ENCODE measurements at regions not wholly inside any gene's neighbourhood (a gene's known extent, or its start where the extent isn't known, plus 50 kb on each side); places are given as distances from the start of the nearest gene placed in this dataset.
"Not testable (repeated sequence)": the region's sequence is repeated elsewhere in the genome, so short reads cannot be mapped to it uniquely, and the experiment has no call there.

DNA sequence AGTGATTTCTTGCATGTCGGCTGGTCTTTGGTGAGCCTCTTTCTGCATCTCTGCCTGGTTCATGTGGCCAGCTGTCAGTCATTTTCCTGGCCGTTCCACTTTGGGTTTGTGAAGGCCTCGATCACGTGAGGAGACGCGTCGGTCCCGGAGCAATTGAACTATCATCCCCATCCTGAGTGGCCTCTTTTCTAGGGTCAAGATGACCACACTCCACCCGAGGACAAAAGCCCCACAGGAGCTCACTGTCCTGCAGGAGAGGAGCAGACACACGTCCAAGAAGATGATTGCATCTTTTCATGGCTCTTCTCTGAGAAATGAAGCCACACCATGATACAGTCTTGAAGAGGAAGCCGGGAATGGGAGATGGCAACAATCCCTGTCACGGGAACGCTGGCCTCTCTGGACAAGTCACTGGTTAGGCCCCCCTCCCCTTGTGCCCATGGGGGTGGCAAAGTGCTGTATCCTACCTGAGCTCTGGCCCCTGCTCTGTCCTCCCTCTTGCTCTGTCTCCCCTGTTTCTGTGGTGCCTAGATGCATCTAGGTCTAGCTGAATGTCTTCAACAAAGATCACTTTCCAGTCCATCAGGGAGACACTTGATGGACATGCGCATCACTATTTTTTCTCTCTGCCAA lies 291.4 kb upstream of the ZNF337 start:
- not testable (repeated sequence) for DNase-seq (ENCODE audit: low read depth)

DNA sequence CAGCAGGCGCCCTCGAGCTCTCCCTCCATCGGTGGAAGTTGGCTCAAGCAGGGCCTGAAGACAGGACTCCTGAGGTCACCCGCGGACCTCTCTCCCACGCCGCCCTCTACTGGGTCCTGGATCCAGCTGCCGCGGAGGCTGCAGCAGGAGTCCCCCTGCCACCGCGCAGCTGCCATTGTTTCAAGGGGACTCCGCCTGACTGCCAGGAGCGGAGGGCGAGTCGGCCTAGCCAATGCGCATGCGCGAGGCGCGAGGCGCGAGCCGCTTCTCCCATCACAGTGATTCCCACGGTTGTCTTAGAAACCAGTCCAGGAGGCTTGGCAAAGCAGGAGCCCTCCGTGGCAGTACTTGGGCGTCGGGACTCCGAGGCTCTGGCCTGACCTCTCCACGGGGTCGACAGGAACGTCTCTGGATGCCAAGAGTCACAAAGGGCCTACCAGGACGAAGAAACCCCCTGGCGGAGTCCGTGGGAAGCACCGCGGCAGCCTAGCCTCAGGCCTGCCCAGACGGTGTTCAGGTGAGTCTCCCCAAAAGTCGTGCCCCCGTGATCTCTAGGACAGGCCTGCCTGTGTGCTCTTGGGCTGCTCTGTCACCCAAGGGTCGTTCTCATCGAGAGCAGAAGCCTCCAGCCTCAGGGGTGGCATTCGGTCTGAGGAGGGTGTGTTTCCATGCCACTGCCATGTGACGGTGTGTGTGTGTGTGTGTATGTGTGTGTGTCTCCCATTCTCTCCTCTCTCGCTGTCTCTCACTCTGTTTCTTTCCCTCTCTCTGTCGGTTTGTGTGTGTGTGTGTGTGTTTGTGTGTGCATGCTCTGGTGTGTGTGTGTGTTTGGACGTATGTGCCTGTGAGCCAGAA lies 290.6 kb upstream of the ZNF337 start:
- DNase-seq (ENCODE audit: low read depth), result no peak

DNA sequence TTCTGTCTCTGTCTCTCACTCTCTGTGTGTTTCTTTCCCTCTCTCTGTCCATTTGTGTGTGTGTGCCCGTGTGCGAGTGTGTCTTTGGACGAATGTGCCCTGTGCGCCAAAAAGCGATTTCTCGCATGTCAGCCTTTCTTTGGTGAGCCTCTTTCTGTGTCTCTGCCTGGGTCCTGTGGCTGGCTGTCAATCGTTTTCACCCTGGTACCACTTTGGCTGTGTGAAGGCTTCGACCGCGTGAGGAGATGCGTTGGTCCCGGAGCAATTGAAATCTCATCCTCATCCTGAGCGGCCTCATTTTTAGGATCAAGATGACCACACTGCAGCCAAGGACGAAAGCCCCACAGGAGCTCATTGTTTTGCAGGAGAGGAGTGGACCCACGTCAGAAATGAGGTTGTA lies 288.9 kb upstream of the ZNF337 start:
- DNase-seq (ENCODE audit: low read depth), result no peak

DNA sequence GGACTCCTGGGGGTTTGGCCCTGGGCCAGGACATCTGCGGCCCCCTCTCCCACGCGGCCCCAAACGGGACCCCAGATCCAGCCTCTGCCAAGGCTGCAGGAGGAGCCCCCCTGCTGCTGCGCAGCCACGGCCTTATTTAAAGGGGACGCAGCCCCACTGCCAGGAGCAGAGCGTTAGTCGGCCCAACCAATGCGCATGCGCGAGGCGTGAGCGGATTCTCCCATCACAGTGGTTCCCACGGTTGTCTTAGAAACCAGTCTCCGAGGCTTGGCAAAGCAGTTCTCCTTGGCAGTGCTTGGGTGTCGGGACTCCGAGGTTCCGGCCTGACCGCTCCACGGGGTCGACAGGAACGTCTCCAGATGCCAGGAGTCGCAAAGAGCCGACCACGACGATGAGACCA lies 288.3 kb upstream of the ZNF337 start:
- peak; percentile 31 for DNase-seq (ENCODE audit: low read depth)

DNA sequence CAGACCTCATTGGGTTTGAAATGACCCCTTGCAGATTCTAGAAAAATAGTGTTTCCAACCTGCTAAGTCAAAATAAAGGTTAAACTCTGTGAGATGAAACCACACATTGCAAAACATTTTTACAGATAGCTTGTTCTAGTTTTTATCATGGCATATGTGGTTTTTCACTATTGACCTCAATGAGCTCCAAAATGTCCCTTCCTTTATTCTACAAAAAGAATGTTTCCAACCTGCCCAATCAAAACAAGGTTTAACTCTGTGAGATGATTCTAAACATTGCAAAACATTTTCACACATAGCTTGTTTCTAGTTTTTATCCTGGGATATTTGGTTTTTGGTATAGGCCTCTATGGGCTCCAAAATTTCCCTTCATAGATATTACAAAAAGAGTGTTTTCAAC lies 286.0 kb upstream of the ZNF337 start:
- DNase-seq (ENCODE audit: low read depth), result peak; percentile 7

DNA sequence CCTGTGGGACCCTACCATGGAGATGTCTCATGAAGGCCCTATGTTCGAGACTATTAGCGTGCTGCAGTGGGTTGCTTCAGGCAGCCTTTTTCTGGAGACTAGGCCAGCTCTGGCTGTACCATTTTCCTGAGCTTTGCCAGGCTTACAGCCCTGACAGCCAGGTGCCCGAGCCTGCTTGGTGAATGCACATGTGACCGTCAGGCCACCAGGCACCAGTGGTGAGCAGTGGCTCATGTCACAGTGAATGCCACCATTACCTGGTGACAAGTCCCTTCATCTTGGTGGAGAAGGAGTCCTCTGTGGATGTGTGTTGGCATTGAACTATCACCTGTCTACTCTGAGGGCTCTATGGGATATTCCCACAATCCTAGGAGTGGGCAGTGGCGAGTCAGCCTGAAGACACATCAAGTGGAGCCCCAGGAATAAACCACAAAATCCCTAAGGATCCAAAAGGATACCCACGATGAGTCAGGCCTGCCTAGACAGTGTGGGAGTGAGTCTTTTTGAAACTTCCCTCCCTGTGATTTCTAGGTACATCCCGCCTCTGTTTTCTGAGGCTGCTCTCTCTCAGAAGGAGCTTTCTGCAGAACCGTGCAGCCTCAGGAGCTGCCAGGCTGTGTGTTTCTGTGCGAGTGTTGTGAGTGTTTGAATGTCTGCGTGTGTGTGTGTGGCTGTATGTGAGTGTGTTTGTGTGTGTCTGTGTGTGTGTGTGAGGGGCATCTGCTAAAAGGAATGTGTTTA lies 282.0 kb upstream of the ZNF337 start:
- peak; percentile 21 for DNase-seq (ENCODE audit: low read depth)

DNA sequence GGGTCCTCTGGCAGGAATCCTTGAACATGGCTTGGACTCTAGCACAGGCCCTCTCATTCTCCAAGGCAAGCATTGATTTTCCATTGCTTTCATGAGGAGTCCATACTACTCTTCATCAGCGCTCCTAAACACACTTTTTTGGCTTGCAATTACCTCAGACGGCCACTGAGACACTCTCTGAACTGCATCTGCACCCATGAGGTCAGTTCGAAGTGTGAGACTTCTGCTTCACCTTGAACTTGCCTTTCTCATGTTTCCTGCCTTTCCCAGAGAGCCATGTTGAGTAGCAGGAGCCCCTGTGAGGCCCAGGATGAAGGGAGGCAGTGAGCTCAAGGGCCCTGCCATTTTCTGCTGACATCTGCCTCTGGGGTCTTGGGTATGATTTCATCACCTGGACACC lies 279.2 kb upstream of the ZNF337 start:
- DNase-seq (ENCODE audit: low read depth), result not testable (repeated sequence)

DNA sequence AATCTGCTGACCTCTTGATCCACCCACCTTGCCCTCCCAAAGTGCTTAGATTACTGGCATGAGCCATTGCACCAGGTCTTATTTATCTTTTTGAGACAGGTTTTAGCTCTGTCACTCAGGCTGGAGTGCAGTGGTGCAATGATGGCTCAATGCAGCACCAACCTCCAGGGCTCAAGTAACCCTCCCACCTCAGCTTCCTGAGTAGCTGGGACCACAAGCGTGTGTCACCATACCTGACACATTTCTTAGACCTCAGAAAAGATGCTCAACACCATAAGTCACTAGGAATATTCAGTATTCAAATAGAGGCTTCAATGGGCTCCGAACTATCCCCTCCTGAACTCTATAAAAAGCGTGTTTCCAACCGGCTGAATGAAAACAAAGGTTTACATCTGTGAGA lies 268.6 kb upstream of the ZNF337 start:
- DNase-seq (ENCODE audit: low read depth), result not testable (repeated sequence)

DNA sequence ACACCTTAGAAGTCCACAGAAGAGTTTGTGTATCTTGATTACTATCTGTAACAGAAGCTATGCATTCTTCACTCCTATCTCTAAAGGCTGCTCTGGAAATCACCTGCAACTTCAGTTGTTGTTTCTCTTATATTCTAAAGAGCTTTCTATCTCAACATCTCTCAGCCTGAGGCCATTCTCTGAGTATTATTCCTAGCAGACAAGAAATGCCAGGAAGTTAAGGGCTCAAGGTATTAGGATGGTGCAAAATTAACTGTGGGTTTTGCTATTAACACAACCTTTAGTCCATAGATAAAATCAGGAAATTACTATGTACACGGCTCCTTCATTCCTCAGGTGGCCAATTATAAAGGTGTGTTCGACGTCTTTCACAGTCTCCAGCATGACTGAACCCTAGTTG lies 257.2 kb upstream of the ZNF337 start:
- DNase-seq (ENCODE audit: low read depth), result not testable (repeated sequence)

DNA sequence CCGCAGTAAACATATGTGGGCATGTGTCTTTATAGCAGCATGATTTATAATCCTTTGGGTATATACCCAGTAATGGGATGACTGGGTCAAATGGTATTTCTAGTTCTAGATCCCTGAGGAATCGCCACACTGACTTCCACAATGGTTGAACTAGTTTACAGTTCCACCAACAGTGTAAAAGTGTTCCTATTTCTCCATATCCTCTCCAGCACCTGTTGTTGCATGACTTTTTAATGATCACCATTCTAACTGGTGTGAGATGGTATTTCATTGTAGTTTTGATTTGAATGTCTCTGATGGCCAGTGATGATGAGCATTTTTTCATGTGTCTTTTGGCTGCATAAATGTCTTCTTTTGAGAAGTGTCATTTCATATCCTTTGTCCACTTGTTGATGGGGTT lies 238.6 kb upstream of the ZNF337 start:
- DNase-seq (ENCODE audit: low read depth), result not testable (repeated sequence)

DNA sequence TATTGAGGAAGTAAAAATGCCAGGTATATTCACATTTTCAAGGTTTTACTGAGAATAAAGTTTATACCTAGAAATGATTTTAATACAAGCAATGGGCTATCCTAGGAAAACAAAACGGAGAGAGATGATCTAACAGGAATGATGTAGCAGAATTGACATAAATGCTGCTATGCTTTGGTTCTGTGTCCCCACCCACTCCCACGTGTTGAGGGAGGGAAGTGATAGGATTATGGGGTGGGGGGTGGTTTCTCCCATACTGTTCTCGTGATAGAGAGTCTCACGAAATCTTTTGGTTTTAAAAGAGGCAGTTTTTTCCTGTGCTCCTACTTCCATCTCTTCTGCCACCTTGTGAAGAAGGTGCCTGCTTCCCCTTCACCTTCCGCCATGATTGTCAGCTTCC lies 236.2 kb upstream of the ZNF337 start:
- not testable (repeated sequence) for DNase-seq (ENCODE audit: low read depth)

DNA sequence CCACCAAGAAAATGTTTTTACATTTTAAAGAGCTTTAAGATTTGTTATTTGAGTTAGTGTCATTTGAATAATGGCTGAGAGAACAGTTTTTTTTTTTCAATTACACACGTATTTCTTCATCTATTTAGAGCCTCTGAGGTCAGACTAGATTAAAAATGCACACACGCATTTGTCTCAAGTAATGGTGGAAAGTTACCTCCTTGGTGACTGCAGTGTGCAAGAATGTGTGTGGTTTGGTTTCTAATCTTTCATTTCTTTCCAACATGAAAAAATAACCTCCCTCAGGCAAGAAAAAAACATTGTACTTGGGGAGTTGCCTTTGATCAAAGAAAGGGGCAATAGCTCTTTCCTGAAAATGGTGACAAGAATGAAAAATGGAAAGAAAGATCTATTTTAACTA lies 235.5 kb upstream of the ZNF337 start:
- peak; percentile 62 for DNase-seq (ENCODE audit: low read depth)

DNA sequence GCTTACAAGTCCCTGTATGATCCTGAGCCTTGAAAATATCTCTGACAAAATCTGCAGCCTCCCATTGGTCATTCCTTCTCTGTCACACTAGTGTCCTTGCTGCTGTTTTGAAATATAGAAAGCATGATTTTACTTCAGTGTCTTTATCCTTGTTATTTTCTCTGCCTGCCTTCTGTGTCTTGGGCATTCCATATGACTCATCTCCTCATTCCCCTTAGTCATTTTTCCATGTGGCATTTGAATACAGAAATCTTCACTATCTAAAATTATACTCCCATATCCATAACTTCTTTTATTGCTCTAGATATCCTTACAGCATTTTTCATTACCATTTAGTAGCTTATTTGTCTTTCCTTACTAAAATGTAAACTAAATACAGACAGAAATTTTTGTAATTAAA lies 205.7 kb upstream of the ZNF337 start:
- peak; percentile 8 for DNase-seq (ENCODE audit: low read depth)

DNA sequence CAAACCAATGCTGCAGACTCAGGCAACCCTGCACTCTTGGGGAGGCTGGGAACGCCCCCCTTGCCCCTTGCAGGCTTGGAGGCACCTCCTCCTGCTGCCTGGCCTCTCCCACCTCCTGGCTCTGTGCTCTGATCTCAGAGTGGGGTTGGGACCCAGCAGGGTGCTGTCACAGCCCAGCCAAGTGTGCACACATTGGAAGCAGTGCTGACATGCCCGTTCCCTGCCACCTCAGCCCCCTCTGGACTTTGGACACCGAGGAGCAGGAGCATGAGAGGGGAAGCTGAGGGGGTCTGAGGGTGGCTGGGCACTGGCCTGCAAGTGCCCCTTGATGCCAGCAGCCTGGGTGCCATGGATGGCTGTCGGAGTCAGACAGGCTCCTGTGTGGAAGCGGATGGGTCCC lies 202.0 kb upstream of the ZNF337 start:
- not testable (repeated sequence) for DNase-seq (ENCODE audit: low read depth)

DNA sequence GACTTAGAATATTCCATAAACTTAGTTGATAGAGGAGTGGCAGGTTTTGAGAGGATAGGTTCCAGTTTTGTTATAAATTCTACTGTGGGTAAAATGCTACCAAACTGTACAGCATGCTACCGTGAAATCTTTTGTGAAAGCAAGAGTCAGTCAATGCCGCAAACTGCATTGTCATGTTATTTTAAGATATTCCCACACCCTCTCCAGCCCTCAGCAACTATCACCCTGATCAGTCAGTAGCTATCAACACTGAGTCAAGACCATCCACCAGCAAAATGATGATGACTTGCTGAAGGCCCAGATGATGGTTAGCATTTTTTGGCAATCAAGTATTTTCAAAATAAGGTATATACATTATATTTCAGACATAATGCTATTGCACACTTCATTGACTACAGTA lies 182.4 kb upstream of the ZNF337 start:
- DNase-seq (ENCODE audit: low read depth), result not testable (repeated sequence)

DNA sequence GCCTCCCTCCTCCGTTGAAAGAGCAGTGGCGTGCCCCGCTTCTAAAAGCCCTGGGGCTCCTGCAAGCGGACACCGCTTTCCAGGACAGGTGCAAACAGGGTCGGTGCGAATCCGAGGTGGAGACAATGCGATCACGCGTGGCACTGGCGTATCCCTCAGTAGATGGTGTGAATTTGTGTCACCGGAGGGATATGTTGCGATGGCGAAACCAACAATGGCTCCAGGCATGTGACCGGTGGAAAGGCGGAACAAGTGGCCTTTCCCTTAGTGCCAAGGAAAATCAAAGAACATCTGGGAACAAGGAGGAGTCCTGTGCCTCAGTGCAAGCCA lies 172.0 kb upstream of the ZNF337 start:
- not testable (repeated sequence) for DNase-seq (ENCODE audit: low read depth)

DNA sequence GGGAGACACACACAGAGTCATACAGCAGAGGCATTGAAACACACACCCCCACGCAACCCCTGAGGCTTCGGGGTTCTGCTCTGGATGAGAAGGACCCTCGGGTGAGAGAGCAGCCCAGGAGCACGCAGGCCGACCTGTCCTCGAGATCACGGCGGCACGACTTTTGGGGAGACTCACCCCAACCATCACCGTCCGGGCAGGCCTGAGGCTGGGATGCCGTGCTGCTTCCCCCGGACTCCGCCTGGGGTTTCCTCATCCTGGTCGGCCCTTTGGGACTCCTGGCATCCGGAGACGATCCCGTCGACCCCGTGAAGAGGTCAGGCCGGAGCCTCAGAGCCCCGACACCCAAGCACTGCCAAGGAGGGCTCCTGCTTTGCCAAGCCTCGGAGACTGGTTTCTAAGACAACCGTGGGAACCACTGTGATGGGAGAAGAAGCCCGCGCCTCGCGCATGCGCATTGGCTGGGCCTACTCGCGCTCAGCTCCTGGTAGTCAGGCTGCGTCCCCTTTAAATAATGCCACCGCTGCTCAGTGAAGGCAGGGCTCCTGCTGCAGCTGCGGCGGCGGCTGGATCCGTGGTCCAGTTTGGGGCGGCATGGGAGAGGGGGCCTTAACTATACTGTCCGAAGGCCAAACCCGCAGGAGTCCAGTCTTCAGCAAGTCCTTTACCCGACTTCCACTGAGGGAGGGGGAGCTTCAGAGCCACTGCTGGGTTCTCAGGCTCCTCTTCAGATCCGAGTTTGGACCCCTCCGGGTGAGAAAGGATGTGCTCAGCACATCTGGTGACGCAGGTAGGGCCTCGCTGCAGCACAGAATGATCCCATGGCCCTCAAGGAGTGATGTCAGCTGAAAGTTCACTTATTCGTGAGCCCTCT lies 171.4 kb upstream of the ZNF337 start:
- peak; percentile 44 for DNase-seq (ENCODE audit: low read depth)

DNA sequence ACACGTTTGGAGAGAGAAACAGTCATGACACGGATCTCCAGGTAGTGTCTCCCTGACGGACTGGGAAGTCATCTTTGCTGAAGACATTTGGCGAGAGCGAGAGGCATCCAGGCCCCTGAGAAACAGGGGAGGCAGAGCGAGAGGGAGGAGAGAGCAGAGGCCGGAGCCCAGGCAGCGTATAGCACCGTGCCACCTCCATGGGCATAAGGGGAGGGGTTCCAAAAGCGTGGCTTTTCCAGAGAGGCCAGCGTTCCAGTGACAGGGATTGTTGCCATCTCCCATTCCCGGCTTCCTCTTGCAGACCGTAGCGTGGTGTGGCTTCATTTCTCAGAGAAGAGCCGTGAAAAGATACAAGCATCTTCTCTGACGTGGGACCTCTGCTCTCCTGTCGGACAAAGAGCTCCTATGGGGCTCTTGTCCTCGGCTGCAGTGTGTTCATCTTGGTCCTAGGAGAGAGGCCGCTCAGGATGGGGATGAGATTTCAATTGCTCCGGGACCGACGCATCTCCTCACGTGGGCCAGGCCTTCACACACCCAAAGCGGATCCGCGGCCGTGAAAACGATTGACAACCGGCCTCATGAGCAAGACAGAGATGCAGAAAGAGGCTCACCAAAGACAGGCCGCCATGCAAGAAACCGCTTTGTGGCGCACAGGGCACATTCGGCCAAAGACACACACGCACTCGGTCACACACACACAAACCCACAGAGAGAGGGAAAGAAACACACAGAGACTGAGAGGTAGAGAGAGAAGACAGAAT lies 170.5 kb upstream of the ZNF337 start:
- DNase-seq (ENCODE audit: low read depth), result not testable (repeated sequence)

DNA sequence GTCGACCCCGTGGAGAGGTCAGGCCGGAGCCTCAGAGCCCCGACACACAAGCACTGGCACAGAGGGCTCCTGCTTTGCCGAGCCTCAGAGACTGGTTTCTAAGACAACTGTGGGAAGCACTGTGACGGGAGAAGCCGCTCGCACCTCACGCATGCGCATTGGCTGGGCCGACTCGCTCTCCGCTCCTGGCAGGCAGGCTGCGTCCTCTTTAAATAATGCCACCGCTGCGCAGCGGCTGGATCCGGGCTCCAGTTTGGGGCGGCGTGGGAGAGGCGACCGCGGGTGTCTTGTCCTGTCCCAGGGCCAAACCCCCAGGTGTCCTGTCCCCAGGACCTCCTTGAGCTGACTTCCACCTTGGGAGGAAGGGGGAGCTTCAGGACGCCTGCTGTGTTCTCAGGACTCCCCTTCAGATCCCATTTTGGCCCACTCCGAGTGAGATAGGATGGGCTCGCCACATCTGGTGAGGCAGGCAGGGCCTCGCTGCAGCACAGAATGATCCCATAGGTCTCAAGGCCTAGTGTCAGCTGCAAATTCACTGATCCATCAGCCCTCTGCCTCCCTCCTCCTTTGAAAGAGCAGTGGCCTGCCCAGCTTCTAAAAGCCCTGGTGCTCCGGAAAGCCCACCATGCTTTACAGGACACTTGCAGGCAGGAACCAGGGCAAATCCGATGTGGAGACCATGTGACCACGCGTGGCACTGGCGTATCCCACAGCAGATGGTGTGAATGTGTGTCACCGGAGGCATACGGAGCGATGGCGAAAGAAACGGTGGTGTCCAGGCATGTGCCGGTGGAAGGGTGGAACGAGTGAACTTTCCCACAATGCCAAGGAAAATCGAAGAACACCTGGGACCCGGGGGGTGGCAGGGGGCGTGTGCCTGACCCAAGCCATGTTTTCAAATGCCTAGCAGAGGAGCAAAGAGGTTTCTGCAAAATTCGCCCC lies 169.3 kb upstream of the ZNF337 start:
- peak; percentile 40 for DNase-seq (ENCODE audit: low read depth)

Measured in amniotic epithelial cell (primary cell).